CD14-positive monocyte (primary cell): ENCODE measurements at regions not wholly inside any gene's neighbourhood (a gene's known extent, or its start where the extent isn't known, plus 50 kb on each side); places are given as distances from the start of the nearest gene placed in this dataset.

ENCODE experiments used
- DNase-seq, 3 donors: peaks; one replicate each; pipeline ENCODE4 v3.0.0-alpha.2; 2011 to 2022
- H2AFZ ChIP-seq: 2 replicates; pipeline ENCODE4 v1.6.0; 2012; ENCODE audit warnings: mild to moderate bottlenecking, low read depth, low read length, inconsistent platforms; ENCODE audit not compliant: insufficient read depth, poor library complexity, severe bottlenecking
- H3K27ac ChIP-seq, 2 donors: 1 replicate in 1 of 2; 2 replicates in 1 of 2; pipeline ENCODE4 v1.5.1; 2012 to 2013; ENCODE audit warnings: low read length in 2 of 2, control low read depth in 1 of 2, inconsistent platforms in 1 of 2, low read depth in 1 of 2, mild to moderate bottlenecking in 1 of 2
- H3K27me3 ChIP-seq, 2 donors: one replicate each; pipeline versions ENCODE4 v1.6.0 to v1.6.1; 2011 to 2013; ENCODE audit warnings: low read length in 2 of 2; ENCODE audit not compliant: control insufficient read depth in 2 of 2, insufficient read depth in 2 of 2
- H3K36me3 ChIP-seq, 2 donors: replicated peaks in 1 of 2; 1 replicate in 1 of 2; 2 replicates in 1 of 2; pipeline versions ENCODE4 v1.5.1 to v1.6.1; 2012 to 2013; ENCODE audit warnings: low read length in 2 of 2, control low read depth in 1 of 2, inconsistent platforms in 1 of 2, mild to moderate bottlenecking in 1 of 2; ENCODE audit not compliant: insufficient read depth in 2 of 2, control insufficient read depth in 1 of 2
- H3K4me1 ChIP-seq, 2 donors: 1 replicate in 1 of 2; 2 replicates in 1 of 2; pipeline versions ENCODE4 v1.5.1 to v1.6.1; 2012 to 2013; ENCODE audit warnings: low read length in 2 of 2, control low read depth in 1 of 2, inconsistent platforms in 1 of 2, mild to moderate bottlenecking in 1 of 2, moderate library complexity in 1 of 2; ENCODE audit not compliant: insufficient read depth in 2 of 2, control insufficient read depth in 1 of 2
- H3K4me2 ChIP-seq: replicated peaks from 2 replicates; pipeline ENCODE3; 2012; ENCODE audit warnings: low read length, moderate library complexity, mild to moderate bottlenecking; ENCODE audit not compliant: poor library complexity, severe bottlenecking; ENCODE audit errors: extremely low read depth
- H3K4me3 ChIP-seq, 3 experiments: fragments of 200-600 bp in 1 of 3; sonication (generic) in 1 of 3; replicated peaks in 1 of 3; 1 replicate in 2 of 3; 2 replicates in 1 of 3; pipeline ENCODE4 v1.5.1; 2011 to 2013; ENCODE audit warnings: low read length in 3 of 3, mild to moderate bottlenecking in 3 of 3, control low read depth in 2 of 3, low read depth in 2 of 3, inconsistent platforms in 1 of 3, moderate library complexity in 1 of 3
- H3K79me2 ChIP-seq: 2 replicates; pipeline ENCODE4 v1.6.0; 2012; ENCODE audit warnings: mild to moderate bottlenecking, control low read depth, inconsistent platforms, low read length, moderate library complexity; ENCODE audit not compliant: insufficient read depth
- H3K9ac ChIP-seq: 2 replicates; pipeline ENCODE4 v1.6.0; 2017; ENCODE audit warnings: low read length, mild to moderate bottlenecking; ENCODE audit not compliant: insufficient read depth, poor library complexity, severe bottlenecking
- H3K9me3 ChIP-seq, 2 donors: replicated peaks in 1 of 2; 1 replicate in 1 of 2; 2 replicates in 1 of 2; pipeline versions ENCODE4 v1.5.1 to v1.6.1; 2012 to 2013; ENCODE audit warnings: low read length in 2 of 2, control low read depth in 1 of 2; ENCODE audit not compliant: control insufficient read depth in 1 of 2, insufficient read depth in 1 of 2
- H4K20me1 ChIP-seq: 2 replicates; pipeline ENCODE4 v1.6.0; 2012; ENCODE audit warnings: mild to moderate bottlenecking, low read length, control low read depth, moderate library complexity; ENCODE audit not compliant: insufficient read depth
- H3K27ac Mint-ChIP-seq, 7 donors: one replicate each; pipeline ENCODE4 v1.8.0; 2020; ENCODE audit warnings: mild to moderate bottlenecking in 7 of 7, mixed read lengths in 7 of 7, moderate library complexity in 6 of 7, inconsistent platforms in 2 of 7
- H3K27me3 Mint-ChIP-seq, 3 donors: one replicate each; pipeline ENCODE4 v1.8.0; 2021 to 2022; ENCODE audit warnings: low read depth in 3 of 3, mild to moderate bottlenecking in 3 of 3, mixed read lengths in 3 of 3, moderate library complexity in 3 of 3, inconsistent platforms in 1 of 3
- H3K36me3 Mint-ChIP-seq, 2 donors: one replicate each; pipeline ENCODE4 v1.8.0; 2020; ENCODE audit warnings: mixed read lengths in 2 of 2, inconsistent platforms in 1 of 2, mild to moderate bottlenecking in 1 of 2
- H3K4me1 Mint-ChIP-seq: one replicate; pipeline ENCODE4 v1.8.0; 2020; ENCODE audit warnings: mild to moderate bottlenecking, mixed read lengths
- H3K4me3 Mint-ChIP-seq, 2 donors: one replicate each; pipeline ENCODE4 v1.8.0; 2020; ENCODE audit warnings: mild to moderate bottlenecking in 2 of 2, mixed read lengths in 2 of 2, moderate library complexity in 1 of 2
- H3K9me3 Mint-ChIP-seq, 7 donors: one replicate each; pipeline ENCODE4 v1.8.0; 2020 to 2022; ENCODE audit warnings: mixed read lengths in 7 of 7, mild to moderate bottlenecking in 6 of 7, moderate library complexity in 6 of 7, inconsistent platforms in 2 of 7
- WGBS: methylation state at CpG from one replicate; pipeline ENCODE4 v1.1.5; 2013; ENCODE audit warnings: missing lambda C conversion rate; ENCODE audit not compliant: insufficient coverage; 5-methylcytosine and 5-hydroxymethylcytosine counted together
- intact Hi-C, 2 donors: fragments of 100-400 bp; cut with micrococcal nuclease; formaldehyde crosslinking; loops; one replicate each; pipeline versions ENCODE4 v1.15.0 to v1.15.1; 2023
- TF ChIP-seq, protein P1 (sequence below): fragments of 200-600 bp; IDR thresholded peaks from one replicate; pipeline ENCODE4 v1.8.0; 2022; ENCODE audit warnings: antibody characterized with exemption, mild to moderate bottlenecking

DNA sequence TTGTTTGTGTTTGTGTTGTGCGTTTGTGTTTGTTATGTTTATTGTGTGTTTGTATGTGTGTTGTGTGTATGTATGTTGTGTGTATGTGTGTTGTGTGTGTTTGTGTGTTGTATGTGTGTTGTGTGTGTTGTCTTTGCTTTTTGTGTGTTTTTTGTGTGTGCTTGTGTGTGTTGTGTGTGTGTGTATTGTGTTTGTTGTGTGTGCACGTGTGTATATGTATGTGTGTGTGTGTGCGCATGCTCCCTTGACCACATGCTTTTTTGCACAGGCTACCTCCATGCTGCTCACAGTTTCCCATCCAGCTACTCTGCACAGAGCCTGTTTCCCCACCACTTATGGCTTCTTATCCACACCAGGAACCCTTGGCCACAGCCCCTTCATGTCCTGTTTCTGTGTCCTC is 720.0 kb upstream of the ADAMTS16 start:
- Histone ChIP-seq H2AFZ (no peak overlapping the region), H3K4me2 (no peak overlapping the region), H3K36me3 (no peaks in the 10 kb centered on the region), H3K79me2 (no peaks in the 10 kb centered on the region), H3K27me3 (no peaks in the 10 kb centered on the region), H3K9ac (no peak overlapping the region), H3K4me3 (no peak overlapping the region), H4K20me1 (no peaks in the 10 kb centered on the region), H3K9me3 (peaks cover 7% of the 10 kb centered on the region in 2 donors), H3K4me1 (no peaks in the 10 kb centered on the region), H3K27ac (no peak overlapping the region)
- no peak for DNase-seq
- H3K4me3 Mint-ChIP-seq, result no peak overlapping the region
- intact Hi-C loops, result no loop called here
- no peaks in the 10 kb centered on the region for H3K36me3 Mint-ChIP-seq
- H3K4me1 Mint-ChIP-seq, result no peaks in the 10 kb centered on the region
- H3K27ac Mint-ChIP-seq, result no peak overlapping the region
- peaks cover 0 to 1% (median 0%) of the 10 kb centered on the region in 3 donors for H3K27me3 Mint-ChIP-seq
- H3K9me3 Mint-ChIP-seq, result peaks cover 0 to 5% (median 3%) of the 10 kb centered on the region in 7 donors
- 89% methylated on average over 1 of the region's 3 CpGs for WGBS
- TF ChIP-seq, protein P1, sequence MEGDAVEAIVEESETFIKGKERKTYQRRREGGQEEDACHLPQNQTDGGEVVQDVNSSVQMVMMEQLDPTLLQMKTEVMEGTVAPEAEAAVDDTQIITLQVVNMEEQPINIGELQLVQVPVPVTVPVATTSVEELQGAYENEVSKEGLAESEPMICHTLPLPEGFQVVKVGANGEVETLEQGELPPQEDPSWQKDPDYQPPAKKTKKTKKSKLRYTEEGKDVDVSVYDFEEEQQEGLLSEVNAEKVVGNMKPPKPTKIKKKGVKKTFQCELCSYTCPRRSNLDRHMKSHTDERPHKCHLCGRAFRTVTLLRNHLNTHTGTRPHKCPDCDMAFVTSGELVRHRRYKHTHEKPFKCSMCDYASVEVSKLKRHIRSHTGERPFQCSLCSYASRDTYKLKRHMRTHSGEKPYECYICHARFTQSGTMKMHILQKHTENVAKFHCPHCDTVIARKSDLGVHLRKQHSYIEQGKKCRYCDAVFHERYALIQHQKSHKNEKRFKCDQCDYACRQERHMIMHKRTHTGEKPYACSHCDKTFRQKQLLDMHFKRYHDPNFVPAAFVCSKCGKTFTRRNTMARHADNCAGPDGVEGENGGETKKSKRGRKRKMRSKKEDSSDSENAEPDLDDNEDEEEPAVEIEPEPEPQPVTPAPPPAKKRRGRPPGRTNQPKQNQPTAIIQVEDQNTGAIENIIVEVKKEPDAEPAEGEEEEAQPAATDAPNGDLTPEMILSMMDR, result no peak

DNA sequence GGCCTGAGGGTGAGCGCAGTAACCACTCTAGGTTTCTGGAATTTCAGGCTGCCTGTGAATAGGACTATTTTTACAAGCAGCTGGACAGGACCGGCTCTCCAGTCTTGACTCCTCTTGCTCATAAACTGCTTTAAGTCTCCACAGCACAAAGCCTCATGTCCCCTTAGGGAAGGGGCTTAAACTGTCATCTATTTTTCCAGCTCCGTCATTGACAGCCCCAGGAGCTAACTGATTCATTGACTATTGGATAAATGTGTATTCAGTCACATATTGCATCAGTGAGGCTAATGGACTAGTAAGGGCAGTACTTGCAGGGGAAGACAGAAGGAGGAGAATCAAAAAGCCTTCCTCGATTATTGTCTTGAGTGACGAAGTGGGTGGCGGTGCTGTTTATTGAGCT is 719.4 kb upstream of the ADAMTS16 start:
- DNase-seq, result no peak
- no peak overlapping the region for H3K27ac Mint-ChIP-seq
- peaks cover 0 to 4% (median 3%) of the 10 kb centered on the region in 7 donors for H3K9me3 Mint-ChIP-seq
- TF ChIP-seq, protein P1, result no peak
- 90% methylated on average over 2 of the region's 6 CpGs for WGBS
- Histone ChIP-seq H2AFZ (no peak overlapping the region), H3K9me3 (peaks cover 7% of the 10 kb centered on the region in 2 donors), H4K20me1 (no peaks in the 10 kb centered on the region), H3K27me3 (no peaks in the 10 kb centered on the region), H3K4me1 (no peaks in the 10 kb centered on the region), H3K27ac (no peak overlapping the region), H3K9ac (no peak overlapping the region), H3K36me3 (no peaks in the 10 kb centered on the region), H3K4me3 (no peak overlapping the region), H3K4me2 (no peak overlapping the region), H3K79me2 (no peaks in the 10 kb centered on the region)
- H3K36me3 Mint-ChIP-seq, result no peaks in the 10 kb centered on the region
- H3K4me3 Mint-ChIP-seq, result no peak overlapping the region
- intact Hi-C loops, result no loop called here
- H3K4me1 Mint-ChIP-seq, result no peaks in the 10 kb centered on the region
- H3K27me3 Mint-ChIP-seq, result peaks cover 0 to 1% (median 0%) of the 10 kb centered on the region in 3 donors
